GM23338 (cell line): ENCODE measurements at regions not wholly inside any gene's neighbourhood (a gene's known extent, or its start where the extent isn't known, plus 50 kb on each side); places are given as distances from the start of the nearest gene placed in this dataset.

Source experiments
- ATAC-seq: fragments of 200-7000 bp; cut with Tn5 transposase; 3 replicates; pipeline ENCODE4 v1.9.1; 2020
- DNase-seq: peaks from one replicate; pipeline ENCODE4 v3.0.0-alpha.2; 2015; ENCODE audit warnings: low spot score
- H2AFZ ChIP-seq: fragments of 200-600 bp; sonication (generic); 2 replicates; pipeline ENCODE4 v1.8.0; 2016; ENCODE audit warnings: antibody characterized with exemption, mild to moderate bottlenecking, moderate library complexity
- H3F3A ChIP-seq: fragments of 200-600 bp; sonication (generic); replicated peaks from 2 replicates; pipeline ENCODE4 v1.8.0; 2017; ENCODE audit warnings: antibody characterized with exemption, mixed run types, low read depth
- H3K27ac ChIP-seq: fragments of 200-600 bp; sonication (generic); 2 replicates; pipeline ENCODE4 v1.6.1; 2016; ENCODE audit warnings: low read depth
- H3K27me3 ChIP-seq: fragments of 200-600 bp; sonication (generic); 2 replicates; pipeline ENCODE4 v1.8.0; 2016; ENCODE audit warnings: mild to moderate bottlenecking, mixed run types, moderate library complexity; ENCODE audit not compliant: insufficient read depth
- H3K36me3 ChIP-seq: fragments of 200-600 bp; sonication (generic); 2 replicates; pipeline ENCODE4 v1.8.0; 2016; ENCODE audit warnings: mild to moderate bottlenecking; ENCODE audit not compliant: insufficient read depth
- H3K4me1 ChIP-seq: fragments of 200-600 bp; sonication (generic); 2 replicates; pipeline ENCODE4 v1.8.0; 2016; ENCODE audit warnings: mild to moderate bottlenecking, moderate library complexity; ENCODE audit not compliant: insufficient read depth
- H3K4me2 ChIP-seq: fragments of 200-600 bp; sonication (generic); 2 replicates; pipeline ENCODE4 v1.7.1; 2017; ENCODE audit warnings: mixed run types
- H3K4me3 ChIP-seq: fragments of 200-600 bp; sonication (generic); 2 replicates; pipeline ENCODE4 v1.6.1; 2016; ENCODE audit warnings: mixed run types
- H3K79me2 ChIP-seq: fragments of 200-600 bp; sonication (generic); replicated peaks from 2 replicates; pipeline ENCODE4 v1.8.0; 2017; ENCODE audit warnings: mild to moderate bottlenecking; ENCODE audit not compliant: insufficient read depth
- H3K9me2 ChIP-seq: fragments of 200-600 bp; sonication (generic); 2 replicates; pipeline ENCODE4 v1.8.0; 2017; ENCODE audit not compliant: insufficient read depth
- H4K20me1 ChIP-seq: fragments of 200-600 bp; sonication (generic); replicated peaks from 2 replicates; pipeline ENCODE4 v1.8.0; 2017; ENCODE audit warnings: mild to moderate bottlenecking; ENCODE audit not compliant: insufficient read depth
- H3K27ac Mint-ChIP-seq: 2 replicates; pipeline ENCODE4 v1.8.0; 2020; ENCODE audit warnings: inconsistent platforms, mild to moderate bottlenecking, moderate library complexity, mixed read lengths
- H3K27me3 Mint-ChIP-seq: 3 replicates; pipeline ENCODE4 v1.8.0; 2022; ENCODE audit warnings: low read depth, mild to moderate bottlenecking, moderate library complexity, mixed read lengths, inconsistent platforms; ENCODE audit not compliant: insufficient read depth, poor library complexity
- H3K36me3 Mint-ChIP-seq: 3 replicates; pipeline ENCODE4 v1.8.0; 2021; ENCODE audit warnings: low read depth, mild to moderate bottlenecking, inconsistent platforms, moderate library complexity, mixed read lengths
- H3K4me1 Mint-ChIP-seq: 3 replicates; pipeline ENCODE4 v1.8.0; 2020; ENCODE audit warnings: mild to moderate bottlenecking, inconsistent platforms, mixed read lengths
- H3K4me3 Mint-ChIP-seq: 3 replicates; pipeline ENCODE4 v1.8.0; 2021; ENCODE audit warnings: moderate library complexity, mild to moderate bottlenecking, inconsistent platforms, mixed read lengths
- H3K9me3 Mint-ChIP-seq: 3 replicates; pipeline ENCODE4 v1.8.0; 2020; ENCODE audit warnings: moderate library complexity, mild to moderate bottlenecking, inconsistent platforms, mixed read lengths
- EZH2 ChIP-seq: fragments of 200-600 bp; sonication (generic); IDR thresholded peaks from one replicate; pipeline ENCODE4 v1.8.0; 2017; ENCODE audit warnings: antibody characterized with exemption, mild to moderate bottlenecking, low read depth; ENCODE audit not compliant: unreplicated experiment
- JUNB ChIP-seq: IDR thresholded peaks from one replicate; pipeline ENCODE4 v1.6.1; 2016; ENCODE audit warnings: antibody characterized with exemption; ENCODE audit not compliant: unreplicated experiment
- NANOG ChIP-seq: IDR thresholded peaks from 2 replicates; pipeline ENCODE4 v1.6.1; 2016; ENCODE audit warnings: antibody characterized with exemption, borderline replicate concordance
- POLR2AphosphoS5 ChIP-seq: IDR thresholded peaks from 2 replicates; pipeline ENCODE4 v1.6.1; 2016; ENCODE audit warnings: antibody characterized with exemption, low read depth
- STAT1 ChIP-seq: IDR thresholded peaks from one replicate; pipeline ENCODE4 v1.6.1; 2016; ENCODE audit warnings: antibody characterized with exemption; ENCODE audit not compliant: unreplicated experiment
- ZNF331 ChIP-seq: fragments of 250-450 bp; sonication (Bioruptor Pico); IDR thresholded peaks from 2 replicates; pipeline ENCODE4 v1.5.0; 2020; ENCODE audit warnings: low read depth, mild to moderate bottlenecking, moderate library complexity
- ZNF462 ChIP-seq: fragments of 250-450 bp; sonication (Bioruptor Pico); IDR thresholded peaks from 2 replicates; pipeline ENCODE4 v1.5.0; 2020; ENCODE audit warnings: mild to moderate bottlenecking, moderate library complexity
- TF ChIP-seq, protein P1 (sequence below): IDR thresholded peaks from 2 replicates; pipeline ENCODE4 v1.6.1; 2016; ENCODE audit warnings: antibody characterized with exemption
- TF ChIP-seq, protein P2 (sequence below), 2 experiments: fragments of 200-600 bp in 1 of 2; sonication (generic) in 1 of 2; conservative IDR thresholded peaks; 2 replicates each; pipeline versions ENCODE4 v1.5.1 to v1.6.1; 2016 to 2017; ENCODE audit warnings: antibody characterized with exemption in 2 of 2, low read depth in 2 of 2, mild to moderate bottlenecking in 2 of 2, moderate library complexity in 1 of 2
- TF ChIP-seq, protein P3 (sequence below): IDR thresholded peaks from one replicate; pipeline ENCODE4 v1.6.1; 2018; ENCODE audit warnings: antibody characterized with exemption; ENCODE audit not compliant: unreplicated experiment

- TF ChIP-seq, protein P1, sequence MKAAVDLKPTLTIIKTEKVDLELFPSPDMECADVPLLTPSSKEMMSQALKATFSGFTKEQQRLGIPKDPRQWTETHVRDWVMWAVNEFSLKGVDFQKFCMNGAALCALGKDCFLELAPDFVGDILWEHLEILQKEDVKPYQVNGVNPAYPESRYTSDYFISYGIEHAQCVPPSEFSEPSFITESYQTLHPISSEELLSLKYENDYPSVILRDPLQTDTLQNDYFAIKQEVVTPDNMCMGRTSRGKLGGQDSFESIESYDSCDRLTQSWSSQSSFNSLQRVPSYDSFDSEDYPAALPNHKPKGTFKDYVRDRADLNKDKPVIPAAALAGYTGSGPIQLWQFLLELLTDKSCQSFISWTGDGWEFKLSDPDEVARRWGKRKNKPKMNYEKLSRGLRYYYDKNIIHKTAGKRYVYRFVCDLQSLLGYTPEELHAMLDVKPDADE = no peak
- TF ChIP-seq STAT1 = no peak
- no peak for TF ChIP-seq EZH2
- TF ChIP-seq, protein P2, sequence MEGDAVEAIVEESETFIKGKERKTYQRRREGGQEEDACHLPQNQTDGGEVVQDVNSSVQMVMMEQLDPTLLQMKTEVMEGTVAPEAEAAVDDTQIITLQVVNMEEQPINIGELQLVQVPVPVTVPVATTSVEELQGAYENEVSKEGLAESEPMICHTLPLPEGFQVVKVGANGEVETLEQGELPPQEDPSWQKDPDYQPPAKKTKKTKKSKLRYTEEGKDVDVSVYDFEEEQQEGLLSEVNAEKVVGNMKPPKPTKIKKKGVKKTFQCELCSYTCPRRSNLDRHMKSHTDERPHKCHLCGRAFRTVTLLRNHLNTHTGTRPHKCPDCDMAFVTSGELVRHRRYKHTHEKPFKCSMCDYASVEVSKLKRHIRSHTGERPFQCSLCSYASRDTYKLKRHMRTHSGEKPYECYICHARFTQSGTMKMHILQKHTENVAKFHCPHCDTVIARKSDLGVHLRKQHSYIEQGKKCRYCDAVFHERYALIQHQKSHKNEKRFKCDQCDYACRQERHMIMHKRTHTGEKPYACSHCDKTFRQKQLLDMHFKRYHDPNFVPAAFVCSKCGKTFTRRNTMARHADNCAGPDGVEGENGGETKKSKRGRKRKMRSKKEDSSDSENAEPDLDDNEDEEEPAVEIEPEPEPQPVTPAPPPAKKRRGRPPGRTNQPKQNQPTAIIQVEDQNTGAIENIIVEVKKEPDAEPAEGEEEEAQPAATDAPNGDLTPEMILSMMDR (conservative IDR thresholded peaks at IDR 0.05; ENCODE audit: low read depth in 2 of 2) = no peak
- no peak for TF ChIP-seq JUNB
- no peak for TF ChIP-seq POLR2AphosphoS5
- TF ChIP-seq ZNF331 = no peak
Measured at GRCh38 chr4:35836596-35836995, 407.7 kb downstream of the ARAP2 start (continued).

DNA sequence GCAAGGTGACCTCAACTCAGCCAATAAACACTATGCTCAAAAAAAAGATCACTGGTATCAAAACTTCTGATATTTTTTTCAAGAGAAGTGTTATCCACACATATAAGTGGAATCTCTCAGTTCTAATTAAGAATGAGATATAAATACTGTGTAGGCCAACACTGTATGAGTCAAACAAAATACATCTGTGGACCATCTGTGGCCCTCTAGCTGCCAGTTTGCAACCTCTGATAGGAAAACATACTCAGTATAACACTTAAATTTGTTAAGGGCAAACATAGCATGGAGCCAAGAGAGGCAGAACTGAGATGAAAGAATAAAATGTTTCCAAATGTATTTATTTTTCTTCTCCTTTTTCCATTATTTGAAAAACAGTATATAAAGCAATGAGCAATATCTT, 377.3 kb downstream of the ARAP2 start:
- no peak overlapping the region for H3K27ac ChIP-seq
- no peaks in the 10 kb centered on the region for H3K4me1 ChIP-seq
- H3F3A ChIP-seq = no peaks in the 10 kb centered on the region
- Mint-ChIP-seq H3K27ac (no peak overlapping the region), H3K36me3 (peaks cover 6% of the 10 kb centered on the region; the same call in 2 of the 3 replicates), H3K27me3 (no peaks in the 10 kb centered on the region), H3K4me3 (no peak overlapping the region), H3K9me3 (peaks cover 8% of the 10 kb centered on the region), H3K4me1 (peaks cover 6% of the 10 kb centered on the region; the same call in 1 of the 3 replicates)
- no peaks in the 10 kb centered on the region for H3K79me2 ChIP-seq
- no peaks in the 10 kb centered on the region; the same call in 1 of the 2 replicates for H4K20me1 ChIP-seq
- H3K4me2 ChIP-seq = no peak overlapping the region
- no peak overlapping the region for H2AFZ ChIP-seq
- H3K4me3 ChIP-seq = no peak overlapping the region
- no peak for DNase-seq
- H3K36me3 ChIP-seq = no peaks in the 10 kb centered on the region
- no peak for ATAC-seq
- H3K9me2 ChIP-seq = peaks cover 18% of the 10 kb centered on the region
- no peaks in the 10 kb centered on the region for H3K27me3 ChIP-seq
- no peak for TF ChIP-seq EZH2
- no peak for TF ChIP-seq ZNF462 (CRISPR knock-in tag)
- TF ChIP-seq JUNB = no peak
- TF ChIP-seq POLR2AphosphoS5 = no peak
- TF ChIP-seq, protein P3, sequence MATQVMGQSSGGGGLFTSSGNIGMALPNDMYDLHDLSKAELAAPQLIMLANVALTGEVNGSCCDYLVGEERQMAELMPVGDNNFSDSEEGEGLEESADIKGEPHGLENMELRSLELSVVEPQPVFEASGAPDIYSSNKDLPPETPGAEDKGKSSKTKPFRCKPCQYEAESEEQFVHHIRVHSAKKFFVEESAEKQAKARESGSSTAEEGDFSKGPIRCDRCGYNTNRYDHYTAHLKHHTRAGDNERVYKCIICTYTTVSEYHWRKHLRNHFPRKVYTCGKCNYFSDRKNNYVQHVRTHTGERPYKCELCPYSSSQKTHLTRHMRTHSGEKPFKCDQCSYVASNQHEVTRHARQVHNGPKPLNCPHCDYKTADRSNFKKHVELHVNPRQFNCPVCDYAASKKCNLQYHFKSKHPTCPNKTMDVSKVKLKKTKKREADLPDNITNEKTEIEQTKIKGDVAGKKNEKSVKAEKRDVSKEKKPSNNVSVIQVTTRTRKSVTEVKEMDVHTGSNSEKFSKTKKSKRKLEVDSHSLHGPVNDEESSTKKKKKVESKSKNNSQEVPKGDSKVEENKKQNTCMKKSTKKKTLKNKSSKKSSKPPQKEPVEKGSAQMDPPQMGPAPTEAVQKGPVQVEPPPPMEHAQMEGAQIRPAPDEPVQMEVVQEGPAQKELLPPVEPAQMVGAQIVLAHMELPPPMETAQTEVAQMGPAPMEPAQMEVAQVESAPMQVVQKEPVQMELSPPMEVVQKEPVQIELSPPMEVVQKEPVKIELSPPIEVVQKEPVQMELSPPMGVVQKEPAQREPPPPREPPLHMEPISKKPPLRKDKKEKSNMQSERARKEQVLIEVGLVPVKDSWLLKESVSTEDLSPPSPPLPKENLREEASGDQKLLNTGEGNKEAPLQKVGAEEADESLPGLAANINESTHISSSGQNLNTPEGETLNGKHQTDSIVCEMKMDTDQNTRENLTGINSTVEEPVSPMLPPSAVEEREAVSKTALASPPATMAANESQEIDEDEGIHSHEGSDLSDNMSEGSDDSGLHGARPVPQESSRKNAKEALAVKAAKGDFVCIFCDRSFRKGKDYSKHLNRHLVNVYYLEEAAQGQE = no peak
- no peak for TF ChIP-seq NANOG
- TF ChIP-seq, protein P2 (conservative IDR thresholded peaks at IDR 0.05; ENCODE audit: low read depth in 2 of 2) = no peak
- no peak for TF ChIP-seq STAT1
